HCT116 (cell line): ENCODE measurements at regions not wholly inside any gene's neighbourhood (a gene's known extent, or its start where the extent isn't known, plus 50 kb on each side); places are given as distances from the start of the nearest gene placed in this dataset.

Experiments
- ATAC-seq: fragments of 200-7000 bp; cut with Tn5 transposase; 2 replicates; pipeline ENCODE4 v1.9.1; 2020; ENCODE audit warnings: mild to moderate bottlenecking, moderate library complexity
- BruUV-seq: library from RNA; stranded (reverse); fragments of 400-500 nt; replicated peaks from 2 replicates; lab custom pipeline; 2021; lab: Mats Ljungman, UMichigan
- CTCF ChIA-PET: fragments of 300-600 bp; sonication (Branson Sonifier 250); formaldehyde crosslinking; loops from one replicate; lab custom pipeline; 2021; ENCODE audit warnings: antibody characterized with exemption; lab: Charles Lee
- POLR2A ChIA-PET: fragments of 300-600, 350-600 bp; sonication (Branson Sonifier 250); formaldehyde crosslinking; loops from one replicate; lab custom pipeline; 2021; ENCODE audit warnings: antibody characterized with exemption; lab: Charles Lee
- RAD21 ChIA-PET, 2 experiments: fragments of 300-600 bp; sonication (Branson Sonifier 250); formaldehyde crosslinking; loops; one replicate each; lab custom pipeline; 2023; ENCODE audit warnings: low total read pairs in 2 of 2; ENCODE audit not compliant: uncharacterized antibody in 2 of 2, unreplicated experiment in 2 of 2, low non-redundant PET in 1 of 2; lab: Charles Lee
- DNase-seq: peaks from one replicate; pipeline ENCODE4 v3.0.0-alpha.2; 2010; ENCODE audit warnings: low read depth, low spot score
- H2AFZ ChIP-seq: fragments of 200-600 bp; shearing (Covaris generic), sonication (generic); 2 replicates; pipeline ENCODE4 v1.6.1; 2017; ENCODE audit warnings: low read depth, mixed run types, mixed read lengths, antibody characterized with exemption, low read length; ENCODE audit not compliant: poor library complexity, severe bottlenecking
- H3K27ac ChIP-seq: 2 replicates; pipeline ENCODE4 v1.5.1; 2012; ENCODE audit warnings: low read depth, low read length
- H3K27me3 ChIP-seq: fragments of 200-600 bp; sonication (generic); 2 replicates; pipeline ENCODE4 v1.6.1; 2016; ENCODE audit warnings: mixed run types, low read length, mixed read lengths; ENCODE audit not compliant: insufficient read depth
- H3K36me3 ChIP-seq, 2 experiments: fragments of 200-500 bp in 1 of 2; fragments of 200-600 bp in 1 of 2; sonication (Bioruptor generic) in 1 of 2; sonication (generic) in 1 of 2; 2 replicates each; pipeline versions ENCODE4 v1.5.1 to v1.6.1; 2014 to 2016; ENCODE audit warnings: low read length in 2 of 2, inconsistent platforms in 1 of 2, mixed read lengths in 1 of 2, mixed run types in 1 of 2; ENCODE audit not compliant: insufficient read depth in 2 of 2, control insufficient read depth in 1 of 2
- H3K4me1 ChIP-seq, 2 experiments: fragments of 200-600 bp in 1 of 2; sonication (generic) in 1 of 2; 2 replicates each; pipeline versions ENCODE4 v1.5.1 to v1.6.1; 2012 to 2017; ENCODE audit warnings: low read length in 2 of 2, inconsistent platforms in 1 of 2, mild to moderate bottlenecking in 1 of 2, mixed read lengths in 1 of 2, mixed run types in 1 of 2, moderate library complexity in 1 of 2; ENCODE audit not compliant: insufficient read depth in 2 of 2, control insufficient read depth in 1 of 2
- H3K4me2 ChIP-seq: fragments of 200-600 bp; sonication (generic); 2 replicates; pipeline ENCODE4 v1.6.1; 2017; ENCODE audit warnings: mixed run types, low read length, mixed read lengths
- H3K4me3 ChIP-seq, 2 experiments: fragments of 200-600 bp in 1 of 2; sonication (generic) in 1 of 2; replicated peaks in 1 of 2; 2 replicates each; pipeline ENCODE4 v1.5.1; 2011 to 2016; ENCODE audit warnings: low read length in 2 of 2, control low read depth in 1 of 2, low read depth in 1 of 2, mild to moderate bottlenecking in 1 of 2, mixed read lengths in 1 of 2, mixed run types in 1 of 2
- H3K79me2 ChIP-seq: fragments of 200-600 bp; sonication (generic); 2 replicates; pipeline ENCODE4 v1.6.1; 2017; ENCODE audit warnings: mild to moderate bottlenecking, mixed run types, low read length, moderate library complexity, mixed read lengths; ENCODE audit not compliant: insufficient read depth
- H3K9ac ChIP-seq: fragments of 200-600 bp; sonication (generic); 2 replicates; pipeline ENCODE4 v1.6.1; 2016; ENCODE audit warnings: low read length, mixed read lengths
- H3K9me2 ChIP-seq: fragments of 200-600 bp; sonication (generic), shearing (Covaris generic); 2 replicates; pipeline ENCODE4 v1.6.1; 2017; ENCODE audit warnings: mixed run types, mild to moderate bottlenecking, moderate library complexity; ENCODE audit not compliant: insufficient read depth
- H3K9me3 ChIP-seq, 2 experiments: fragments of 200-500 bp in 1 of 2; fragments of 200-600 bp in 1 of 2; sonication (Bioruptor generic) in 1 of 2; sonication (generic) in 1 of 2; 2 replicates each; pipeline ENCODE4 v1.6.1; 2014 to 2017; ENCODE audit warnings: low read length in 2 of 2, mixed read lengths in 2 of 2, inconsistent platforms in 1 of 2, low read depth in 1 of 2, mild to moderate bottlenecking in 1 of 2, mixed run types in 1 of 2, moderate library complexity in 1 of 2; ENCODE audit not compliant: control insufficient read depth in 1 of 2, insufficient read depth in 1 of 2
- H4K20me1 ChIP-seq: fragments of 200-600 bp; sonication (generic), shearing (Covaris generic); 2 replicates; pipeline ENCODE4 v1.6.1; 2017; ENCODE audit warnings: mixed run types, mild to moderate bottlenecking, moderate library complexity; ENCODE audit not compliant: insufficient read depth
- CEBPB ChIP-seq: IDR thresholded peaks from 2 replicates; pipeline ENCODE4 v1.6.1; 2012; ENCODE audit warnings: low read depth
- EGR1 ChIP-seq: IDR thresholded peaks from 2 replicates; pipeline ENCODE4 v1.6.1; 2012; ENCODE audit warnings: low read depth
- JUND ChIP-seq: IDR thresholded peaks from 2 replicates; pipeline ENCODE4 v1.6.1; 2012
- POLR2A ChIP-seq: IDR thresholded peaks from 2 replicates; pipeline ENCODE4 v1.7.0; 2011; ENCODE audit warnings: borderline replicate concordance; ENCODE audit not compliant: insufficient read depth, insufficient read length; ENCODE audit errors: extremely low read depth
- POLR2AphosphoS5 ChIP-seq: IDR thresholded peaks from 2 replicates; pipeline ENCODE4 v1.6.1; 2011; ENCODE audit warnings: mild to moderate bottlenecking, low read depth, low read length, moderate library complexity
- SIN3A ChIP-seq: IDR thresholded peaks from 2 replicates; pipeline ENCODE4 v1.6.1; 2012; ENCODE audit warnings: low read depth
- TCF7L2 ChIP-seq: IDR thresholded peaks from 2 replicates; pipeline ENCODE4 v1.7.0; 2011; ENCODE audit warnings: borderline replicate concordance, inconsistent platforms; ENCODE audit not compliant: insufficient read depth, insufficient read length; ENCODE audit errors: extremely low read depth
- YY1 ChIP-seq: IDR thresholded peaks from 2 replicates; pipeline ENCODE4 v1.6.1; 2011; ENCODE audit warnings: low read length, low read depth, moderate library complexity, mild to moderate bottlenecking; ENCODE audit not compliant: insufficient replicate concordance; ENCODE audit errors: extremely low read depth
- ZFX ChIP-seq: fragments of 450-650 bp; IDR thresholded peaks from 2 replicates; pipeline ENCODE4 v1.6.1; 2017
- ZNF274 ChIP-seq: fragments of 200-500 bp; sonication (Bioruptor generic); IDR thresholded peaks from 2 replicates; pipeline ENCODE4 v1.6.1; 2014; ENCODE audit warnings: mild to moderate bottlenecking, low read depth, low read length, inconsistent platforms
- intact Hi-C: fragments of 100-400 bp; cut with micrococcal nuclease; formaldehyde crosslinking; loops from 2 replicates; pipeline ENCODE4 v1.10.0; 2022
- TF ChIP-seq, protein P1 (sequence below): IDR thresholded peaks from 2 replicates; pipeline ENCODE4 v1.6.1; 2011; ENCODE audit warnings: mild to moderate bottlenecking, low read length, moderate library complexity; ENCODE audit not compliant: insufficient replicate concordance; ENCODE audit errors: extremely low read depth
- TF ChIP-seq, protein P2 (sequence below): IDR thresholded peaks from 2 replicates; pipeline ENCODE4 v1.6.1; 2012
- TF ChIP-seq, protein P3 (sequence below): IDR thresholded peaks from 2 replicates; pipeline ENCODE4 v1.6.1; 2012; ENCODE audit warnings: low read depth

DNA sequence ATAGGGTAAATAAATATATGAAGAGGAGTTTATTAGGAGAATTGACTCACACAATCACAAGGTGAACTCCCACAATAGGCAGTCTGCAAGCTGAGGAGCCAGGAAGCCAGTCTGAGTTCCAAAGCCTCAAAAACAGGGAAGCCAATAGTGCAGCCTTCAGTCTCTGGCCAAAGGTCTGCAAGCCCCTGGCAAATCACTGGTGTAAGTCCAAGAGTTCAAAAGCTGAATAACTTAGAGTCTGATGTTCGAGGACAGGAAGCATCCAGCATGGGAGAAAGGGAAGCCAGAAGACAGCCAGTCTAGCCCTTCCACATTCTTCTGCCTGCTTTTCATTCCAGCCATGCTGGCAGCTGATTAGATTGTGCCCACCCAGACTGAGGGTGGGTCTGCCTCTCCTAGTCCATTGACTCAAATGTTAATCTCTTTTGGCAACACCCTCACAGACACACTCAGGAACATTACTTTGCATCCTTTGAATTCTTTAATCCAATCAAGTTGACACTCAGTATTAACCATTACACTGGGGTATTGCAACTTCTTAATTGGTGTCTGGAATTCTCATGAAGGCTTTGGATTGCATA is 736.5 kb upstream of the LMO3 start:
- no peaks in the 10 kb centered on the region for H3K9me2 ChIP-seq
- POLR2A ChIA-PET: no interaction called here
- no TSS peak for BruUV-seq
- no peak overlapping the region for H2AFZ ChIP-seq
- CTCF ChIA-PET: no interaction called here
- intact Hi-C loops: no loop called here
- no peaks in the 10 kb centered on the region for H3K36me3 ChIP-seq
- no peak overlapping the region for H3K4me2 ChIP-seq
- H3K4me3 ChIP-seq: no peak overlapping the region
- RAD21 ChIA-PET: no interaction called here
- H3K79me2 ChIP-seq: no peaks in the 10 kb centered on the region
- TF ChIP-seq ZNF274 (no peak), JUND (no peak), YY1 (no peak), ZFX (no peak), POLR2AphosphoS5 (no peak), POLR2A (no peak), CEBPB (no peak), TCF7L2 (no peak), EGR1 (no peak), SIN3A (no peak)
- TF ChIP-seq, protein P1, sequence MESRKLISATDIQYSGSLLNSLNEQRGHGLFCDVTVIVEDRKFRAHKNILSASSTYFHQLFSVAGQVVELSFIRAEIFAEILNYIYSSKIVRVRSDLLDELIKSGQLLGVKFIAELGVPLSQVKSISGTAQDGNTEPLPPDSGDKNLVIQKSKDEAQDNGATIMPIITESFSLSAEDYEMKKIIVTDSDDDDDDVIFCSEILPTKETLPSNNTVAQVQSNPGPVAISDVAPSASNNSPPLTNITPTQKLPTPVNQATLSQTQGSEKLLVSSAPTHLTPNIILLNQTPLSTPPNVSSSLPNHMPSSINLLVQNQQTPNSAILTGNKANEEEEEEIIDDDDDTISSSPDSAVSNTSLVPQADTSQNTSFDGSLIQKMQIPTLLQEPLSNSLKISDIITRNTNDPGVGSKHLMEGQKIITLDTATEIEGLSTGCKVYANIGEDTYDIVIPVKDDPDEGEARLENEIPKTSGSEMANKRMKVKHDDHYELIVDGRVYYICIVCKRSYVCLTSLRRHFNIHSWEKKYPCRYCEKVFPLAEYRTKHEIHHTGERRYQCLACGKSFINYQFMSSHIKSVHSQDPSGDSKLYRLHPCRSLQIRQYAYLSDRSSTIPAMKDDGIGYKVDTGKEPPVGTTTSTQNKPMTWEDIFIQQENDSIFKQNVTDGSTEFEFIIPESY: no peak
- TF ChIP-seq, protein P2, sequence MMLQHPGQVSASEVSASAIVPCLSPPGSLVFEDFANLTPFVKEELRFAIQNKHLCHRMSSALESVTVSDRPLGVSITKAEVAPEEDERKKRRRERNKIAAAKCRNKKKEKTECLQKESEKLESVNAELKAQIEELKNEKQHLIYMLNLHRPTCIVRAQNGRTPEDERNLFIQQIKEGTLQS: no peak
- TF ChIP-seq, protein P3, sequence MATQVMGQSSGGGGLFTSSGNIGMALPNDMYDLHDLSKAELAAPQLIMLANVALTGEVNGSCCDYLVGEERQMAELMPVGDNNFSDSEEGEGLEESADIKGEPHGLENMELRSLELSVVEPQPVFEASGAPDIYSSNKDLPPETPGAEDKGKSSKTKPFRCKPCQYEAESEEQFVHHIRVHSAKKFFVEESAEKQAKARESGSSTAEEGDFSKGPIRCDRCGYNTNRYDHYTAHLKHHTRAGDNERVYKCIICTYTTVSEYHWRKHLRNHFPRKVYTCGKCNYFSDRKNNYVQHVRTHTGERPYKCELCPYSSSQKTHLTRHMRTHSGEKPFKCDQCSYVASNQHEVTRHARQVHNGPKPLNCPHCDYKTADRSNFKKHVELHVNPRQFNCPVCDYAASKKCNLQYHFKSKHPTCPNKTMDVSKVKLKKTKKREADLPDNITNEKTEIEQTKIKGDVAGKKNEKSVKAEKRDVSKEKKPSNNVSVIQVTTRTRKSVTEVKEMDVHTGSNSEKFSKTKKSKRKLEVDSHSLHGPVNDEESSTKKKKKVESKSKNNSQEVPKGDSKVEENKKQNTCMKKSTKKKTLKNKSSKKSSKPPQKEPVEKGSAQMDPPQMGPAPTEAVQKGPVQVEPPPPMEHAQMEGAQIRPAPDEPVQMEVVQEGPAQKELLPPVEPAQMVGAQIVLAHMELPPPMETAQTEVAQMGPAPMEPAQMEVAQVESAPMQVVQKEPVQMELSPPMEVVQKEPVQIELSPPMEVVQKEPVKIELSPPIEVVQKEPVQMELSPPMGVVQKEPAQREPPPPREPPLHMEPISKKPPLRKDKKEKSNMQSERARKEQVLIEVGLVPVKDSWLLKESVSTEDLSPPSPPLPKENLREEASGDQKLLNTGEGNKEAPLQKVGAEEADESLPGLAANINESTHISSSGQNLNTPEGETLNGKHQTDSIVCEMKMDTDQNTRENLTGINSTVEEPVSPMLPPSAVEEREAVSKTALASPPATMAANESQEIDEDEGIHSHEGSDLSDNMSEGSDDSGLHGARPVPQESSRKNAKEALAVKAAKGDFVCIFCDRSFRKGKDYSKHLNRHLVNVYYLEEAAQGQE: no peak
- no peak overlapping the region for H3K27ac ChIP-seq
- ATAC-seq (no peak), DNase-seq (no peak)
- H3K4me1 ChIP-seq: no peaks in the 10 kb centered on the region
- 0 out of 4 replicates have a peak, but pooled peaks cover 0 to 3% of the 10 kb centered on the region in 2 experiments for H3K9me3 ChIP-seq
- no peaks in the 10 kb centered on the region for H3K27me3 ChIP-seq
- H3K9ac ChIP-seq: no peak overlapping the region
- no peaks in the 10 kb centered on the region for H4K20me1 ChIP-seq
